ENCODE measurements at regions not wholly inside any gene's neighbourhood (a gene's known extent, or its start where the extent isn't known, plus 50 kb on each side); places are given as distances from the start of the nearest gene placed in this dataset.

- no peak for TF ChIP-seq POLR2A (IDR thresholded peaks at IDR 0.05; ENCODE audit: low read length)
- no peak for TF ChIP-seq GATA1 (IDR thresholded peaks at IDR 0.05; ENCODE audit: low read depth, low read length)
Observed at GRCh38 chr13:94784066-94784465, 71.7 kb upstream of the SOX21 start.
